Tibial nerve (tissue), 4 donors: ENCODE measurements at regions not wholly inside any gene's neighbourhood (a gene's known extent, or its start where the extent isn't known, plus 50 kb on each side); places are given as distances from the start of the nearest gene placed in this dataset.

Source experiments
- EP300 ChIP-seq, 2 donors: sonication (generic); formaldehyde crosslinking; IDR thresholded peaks; one replicate each; pipeline ENCODE4 v1.6.1; 2017; ENCODE audit warnings: antibody characterized with exemption in 2 of 2, mild to moderate bottlenecking in 1 of 2
- POLR2A ChIP-seq, 2 donors: fragments of 450-650 bp; IDR thresholded peaks; one replicate each; pipeline ENCODE4 v1.6.1; 2017; ENCODE audit warnings: antibody characterized with exemption in 2 of 2, mild to moderate bottlenecking in 2 of 2, moderate library complexity in 2 of 2
- TF ChIP-seq, protein P1 (sequence below), 5 experiments: fragments of 200-600 bp in 3 of 5; fragments of 450-650 bp in 2 of 5; sonication (generic) in 3 of 5; IDR thresholded peaks; one replicate each; pipeline ENCODE4 v1.5.1; 2016 to 2019; ENCODE audit warnings: antibody characterized with exemption in 5 of 5, mild to moderate bottlenecking in 3 of 5, moderate library complexity in 2 of 5

DNA sequence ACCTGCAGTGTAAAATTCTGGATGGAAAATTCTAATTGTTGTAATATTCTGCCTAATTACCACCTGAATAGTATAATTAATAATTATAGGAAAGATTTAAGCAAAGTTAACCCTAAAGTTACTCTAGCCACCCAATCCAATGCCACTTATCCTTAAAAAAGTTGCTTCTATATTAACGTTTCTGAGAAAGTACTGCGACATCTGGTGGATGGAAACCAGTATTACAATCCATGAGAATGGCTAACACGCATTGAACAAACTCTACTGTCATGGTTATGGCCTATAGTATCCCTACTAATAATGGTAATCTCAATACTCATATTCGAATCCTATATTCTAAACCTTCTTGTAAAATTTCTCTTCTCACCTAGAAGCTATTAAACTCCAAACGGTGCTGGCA, 1551.8 kb downstream of the SLITRK1 start:
- TF ChIP-seq, protein P1, sequence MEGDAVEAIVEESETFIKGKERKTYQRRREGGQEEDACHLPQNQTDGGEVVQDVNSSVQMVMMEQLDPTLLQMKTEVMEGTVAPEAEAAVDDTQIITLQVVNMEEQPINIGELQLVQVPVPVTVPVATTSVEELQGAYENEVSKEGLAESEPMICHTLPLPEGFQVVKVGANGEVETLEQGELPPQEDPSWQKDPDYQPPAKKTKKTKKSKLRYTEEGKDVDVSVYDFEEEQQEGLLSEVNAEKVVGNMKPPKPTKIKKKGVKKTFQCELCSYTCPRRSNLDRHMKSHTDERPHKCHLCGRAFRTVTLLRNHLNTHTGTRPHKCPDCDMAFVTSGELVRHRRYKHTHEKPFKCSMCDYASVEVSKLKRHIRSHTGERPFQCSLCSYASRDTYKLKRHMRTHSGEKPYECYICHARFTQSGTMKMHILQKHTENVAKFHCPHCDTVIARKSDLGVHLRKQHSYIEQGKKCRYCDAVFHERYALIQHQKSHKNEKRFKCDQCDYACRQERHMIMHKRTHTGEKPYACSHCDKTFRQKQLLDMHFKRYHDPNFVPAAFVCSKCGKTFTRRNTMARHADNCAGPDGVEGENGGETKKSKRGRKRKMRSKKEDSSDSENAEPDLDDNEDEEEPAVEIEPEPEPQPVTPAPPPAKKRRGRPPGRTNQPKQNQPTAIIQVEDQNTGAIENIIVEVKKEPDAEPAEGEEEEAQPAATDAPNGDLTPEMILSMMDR (IDR thresholded peaks at IDR 0.05), result no peak
- TF ChIP-seq POLR2A (IDR thresholded peaks at IDR 0.05) (no peak), EP300 (IDR thresholded peaks at IDR 0.05) (no peak)
